Fibroblast of the conjunctiva (primary cell): ENCODE measurements at regions not wholly inside any gene's neighbourhood (a gene's known extent, or its start where the extent isn't known, plus 50 kb on each side); places are given as distances from the start of the nearest gene placed in this dataset.
A peak's percentile ranks its signal among the peaks of the same experiment; 100 is the strongest.

Source experiments
- DNase-seq: peaks from one replicate; pipeline ENCODE4 v3.0.0-alpha.2; 2010; ENCODE audit warnings: low read depth

DNA sequence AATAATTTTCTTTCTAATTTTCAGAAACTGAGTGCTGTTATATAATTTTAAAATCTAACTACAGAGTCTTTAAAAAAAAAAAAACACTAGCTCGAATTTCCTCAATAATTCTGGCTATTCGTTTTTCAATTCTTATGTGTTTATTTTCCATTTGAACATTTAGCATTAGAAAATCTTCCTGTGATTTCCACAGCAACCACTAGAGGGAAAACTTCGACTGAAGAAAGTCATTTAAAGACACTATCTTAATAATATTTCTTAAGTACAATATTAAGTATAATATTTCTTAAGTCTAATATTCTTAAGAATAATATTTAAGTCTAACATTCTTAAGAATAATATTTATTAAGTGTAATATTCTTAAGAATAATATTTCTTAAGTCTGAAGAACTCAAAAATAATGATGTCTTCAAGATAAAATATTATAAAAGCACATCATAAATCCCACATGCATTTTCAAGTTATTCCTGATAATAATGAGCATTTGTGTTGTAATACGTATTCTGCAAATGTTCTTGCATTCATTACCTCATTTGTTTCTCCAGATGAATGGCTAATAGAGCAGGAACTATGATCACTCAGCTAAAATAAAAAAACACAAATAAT is 118.4 kb upstream of the WDR17 start:
- peak; percentile 20 for DNase-seq

DNA sequence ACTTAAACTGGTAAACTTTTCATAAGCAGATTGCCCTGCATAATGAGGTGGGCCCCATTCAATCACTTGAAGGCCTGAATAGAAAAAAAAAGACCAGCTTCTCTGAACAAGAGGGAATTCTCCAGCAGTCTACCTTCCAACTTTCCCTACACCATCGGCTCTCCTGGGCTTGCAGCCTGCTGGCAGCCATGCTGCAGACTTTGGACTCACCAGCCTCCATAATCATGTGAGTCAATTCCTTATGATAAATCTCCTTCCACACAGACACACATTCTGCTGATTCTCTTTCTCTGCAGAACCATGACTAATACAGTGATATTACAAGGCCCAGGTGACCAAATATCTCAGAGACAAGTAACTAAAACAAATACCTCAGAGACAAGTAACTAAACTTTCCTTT is 113.8 kb upstream of the WDR17 start:
- no peak for DNase-seq

DNA sequence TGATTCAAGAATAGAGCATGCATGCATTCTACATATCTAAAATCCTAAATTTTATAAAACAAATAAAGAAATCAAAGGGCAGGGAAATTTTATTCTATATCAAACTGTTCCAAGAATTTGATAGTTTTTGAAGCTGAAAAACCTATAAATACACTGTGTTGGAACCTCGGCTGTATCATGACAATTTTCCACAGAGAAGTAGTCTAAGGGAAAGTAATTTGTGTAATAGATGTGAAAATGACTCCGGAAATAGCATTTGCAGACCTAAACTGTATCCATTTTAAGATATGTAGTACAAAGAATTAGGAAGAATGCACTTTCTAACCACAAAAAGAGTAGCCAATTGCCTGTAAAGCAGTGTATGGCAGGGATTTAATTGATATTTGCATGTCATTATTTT is 112.5 kb upstream of the WDR17 start:
- DNase-seq, result no peak

DNA sequence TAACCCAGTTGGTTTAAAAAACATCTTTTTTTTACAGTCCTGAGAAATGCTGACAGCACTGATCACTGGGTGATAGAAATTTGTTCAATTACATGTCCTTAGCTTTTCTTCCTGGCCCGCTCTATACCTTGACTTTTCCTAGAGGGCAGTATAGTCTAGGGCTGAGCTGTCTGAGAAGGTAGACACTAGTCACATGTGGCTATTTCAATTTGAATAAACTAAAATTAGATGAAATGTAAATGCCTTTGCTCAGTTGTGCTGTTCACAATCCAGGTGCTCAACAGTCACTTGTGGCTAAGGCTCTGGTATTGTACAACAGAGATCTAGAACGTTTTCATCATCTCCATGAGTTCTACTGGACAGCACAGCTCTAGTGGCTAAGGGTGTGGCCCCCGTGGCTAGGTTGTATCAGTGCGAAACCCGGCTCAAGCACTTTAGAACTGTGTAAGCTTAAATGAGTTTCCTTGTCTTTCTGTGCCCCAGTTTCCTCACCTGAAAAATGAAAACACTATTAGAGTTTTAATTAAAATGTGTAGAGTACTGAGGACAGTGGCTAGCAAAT is 111.6 kb upstream of the WDR17 start:
- DNase-seq, result no peak

DNA sequence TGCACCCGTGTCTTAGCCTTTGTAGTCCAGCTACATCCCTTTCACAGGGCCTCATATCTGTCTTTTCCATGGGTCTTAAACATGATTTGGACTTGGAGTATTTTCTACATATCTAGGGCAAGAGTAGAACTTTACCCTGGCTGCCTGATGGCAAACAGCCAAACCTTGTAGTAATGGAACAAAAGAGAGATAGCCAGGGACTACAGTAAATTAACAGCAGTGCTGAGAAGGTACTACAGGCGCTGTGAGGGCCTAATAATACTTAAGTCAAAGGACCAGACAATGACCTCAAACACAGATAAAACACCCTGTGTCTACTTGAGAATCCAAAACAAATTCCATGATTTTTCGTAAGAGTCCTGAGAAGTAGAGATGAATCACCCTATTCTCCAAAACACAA is 111.0 kb upstream of the WDR17 start:
- DNase-seq, result no peak

DNA sequence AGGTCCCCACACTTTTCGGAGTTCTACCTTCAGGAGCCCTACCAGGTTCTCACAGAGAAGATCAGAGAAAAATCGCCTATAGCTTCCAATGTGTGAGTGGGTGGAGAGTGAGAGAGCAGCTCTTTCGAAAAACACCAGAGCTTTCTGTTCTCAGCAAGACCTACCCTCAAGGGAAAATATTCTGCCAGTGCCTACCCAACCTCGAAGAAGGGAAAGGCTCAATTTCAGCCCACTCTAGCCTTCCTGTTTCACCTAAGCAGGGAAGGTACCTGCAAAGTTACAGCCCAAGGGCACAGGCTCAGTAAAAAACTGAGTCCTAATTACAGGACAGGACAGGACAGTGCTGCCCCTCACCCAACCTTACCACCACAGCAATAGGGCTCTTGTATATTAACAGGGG is 104.0 kb upstream of the WDR17 start:
- no peak for DNase-seq

DNA sequence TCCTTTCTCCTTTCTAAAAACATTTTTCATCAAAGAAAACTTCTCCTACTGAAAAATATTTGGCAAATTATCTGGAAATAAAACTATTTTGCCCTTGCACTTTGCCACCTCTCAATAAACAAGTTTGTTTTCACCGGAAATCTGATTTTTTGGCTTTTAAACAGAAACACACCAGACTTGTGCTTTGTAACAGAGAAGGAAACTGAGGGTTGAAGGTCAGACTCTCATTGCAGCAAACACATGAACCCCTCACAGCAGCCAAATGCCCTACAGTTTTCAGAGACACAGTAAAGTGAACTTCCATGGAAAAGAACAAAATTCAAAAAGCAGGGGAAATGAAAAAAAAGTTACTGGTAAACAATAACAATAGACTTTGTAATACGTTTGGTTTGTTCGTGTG is 95.6 kb upstream of the WDR17 start:
- no peak for DNase-seq

DNA sequence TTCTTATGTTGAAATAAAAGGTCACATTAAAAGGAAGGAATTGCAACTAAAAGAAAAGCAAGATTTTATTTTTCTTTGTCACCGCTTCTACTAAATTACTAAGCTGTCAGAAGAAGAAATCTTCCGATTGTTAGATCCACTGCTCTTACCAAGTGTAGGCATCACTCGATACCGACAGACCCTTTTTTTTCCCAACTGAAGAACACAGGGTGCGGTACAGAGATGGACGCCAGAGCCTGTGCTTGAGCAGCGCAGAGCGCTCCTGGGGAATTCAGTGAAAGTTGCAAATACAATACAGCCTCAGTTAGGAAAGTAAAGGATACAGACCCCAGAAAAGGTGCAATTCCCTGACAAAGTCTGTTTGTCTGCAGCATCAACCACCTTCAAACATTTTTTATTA is 94.9 kb upstream of the WDR17 start:
- DNase-seq, result no peak

DNA sequence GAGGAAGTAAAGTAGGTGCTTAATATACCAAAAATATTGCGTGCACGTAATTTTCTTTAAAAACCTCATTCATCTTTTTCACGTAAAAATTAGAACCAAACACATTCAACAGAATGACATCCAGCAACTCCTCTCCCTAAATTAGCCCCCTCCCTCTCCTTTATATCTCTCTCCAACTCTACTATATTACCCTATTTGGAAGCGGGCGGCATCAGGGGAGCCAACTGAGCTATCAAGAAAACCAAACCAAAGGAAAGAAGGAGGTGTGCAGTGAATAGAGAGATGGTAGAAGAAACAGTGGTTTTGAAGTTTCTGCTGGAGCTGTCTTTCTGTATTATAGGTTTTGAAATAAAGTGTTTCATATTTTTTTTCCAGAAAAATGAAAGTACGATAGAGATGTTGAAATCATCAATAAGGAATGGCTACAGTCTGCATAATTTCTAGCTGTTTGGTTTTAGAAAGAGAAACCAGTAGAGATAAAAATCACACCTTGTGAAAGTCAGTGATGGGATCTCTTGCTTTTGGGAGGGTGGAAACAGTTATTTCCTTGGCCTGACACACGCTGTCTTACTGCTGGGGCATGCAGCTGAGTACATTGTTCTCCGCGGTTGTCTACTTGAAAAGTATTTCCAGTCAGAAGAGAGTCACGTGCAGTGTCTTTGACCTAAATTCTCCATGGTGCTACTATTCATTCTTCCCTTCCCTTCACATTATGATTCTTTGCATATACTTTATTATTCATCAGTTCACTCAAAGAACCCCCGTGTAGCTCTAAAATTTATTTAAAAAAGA is 94.1 kb upstream of the WDR17 start:
- no peak for DNase-seq

DNA sequence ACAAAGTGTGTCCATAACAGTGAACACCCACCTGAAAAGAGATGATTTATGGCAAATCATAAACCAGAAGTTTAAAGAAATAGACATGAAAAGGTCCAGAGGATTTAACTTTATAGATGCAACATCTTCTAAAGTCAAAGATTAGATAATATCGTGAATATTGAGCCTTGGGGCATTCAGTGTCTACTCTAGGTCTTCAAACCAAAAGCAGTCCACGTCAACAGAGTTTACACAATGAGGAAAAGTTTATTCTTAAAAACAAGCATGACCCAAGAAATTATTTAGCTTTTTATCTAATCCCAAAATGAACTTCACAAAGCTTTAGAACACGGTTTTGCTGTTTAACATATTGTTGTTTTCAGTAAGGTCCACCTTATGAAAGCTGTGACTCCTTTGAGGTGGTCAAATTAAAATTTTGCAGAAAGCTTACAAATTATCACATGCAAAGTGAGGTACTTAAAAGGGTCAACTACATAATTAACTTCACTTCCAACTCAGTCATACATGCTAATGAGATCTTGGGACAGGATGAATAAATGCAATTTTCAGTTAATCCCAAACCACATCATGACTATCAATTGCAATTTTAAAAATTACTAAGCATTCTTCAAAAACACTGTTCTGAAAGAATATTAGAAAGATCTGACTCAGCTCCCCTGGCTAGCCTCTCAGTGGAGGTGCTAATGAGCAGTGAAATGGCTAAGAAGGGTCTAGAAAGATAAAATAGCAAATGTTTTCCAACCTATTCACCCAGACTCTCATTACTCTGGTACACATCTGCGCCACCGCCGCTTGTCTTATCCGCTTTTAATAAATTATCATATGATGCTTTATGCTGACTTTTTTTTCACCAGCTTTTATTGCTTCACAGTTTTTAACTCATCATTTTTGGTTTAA is 92.4 kb upstream of the WDR17 start:
- no peak for DNase-seq

DNA sequence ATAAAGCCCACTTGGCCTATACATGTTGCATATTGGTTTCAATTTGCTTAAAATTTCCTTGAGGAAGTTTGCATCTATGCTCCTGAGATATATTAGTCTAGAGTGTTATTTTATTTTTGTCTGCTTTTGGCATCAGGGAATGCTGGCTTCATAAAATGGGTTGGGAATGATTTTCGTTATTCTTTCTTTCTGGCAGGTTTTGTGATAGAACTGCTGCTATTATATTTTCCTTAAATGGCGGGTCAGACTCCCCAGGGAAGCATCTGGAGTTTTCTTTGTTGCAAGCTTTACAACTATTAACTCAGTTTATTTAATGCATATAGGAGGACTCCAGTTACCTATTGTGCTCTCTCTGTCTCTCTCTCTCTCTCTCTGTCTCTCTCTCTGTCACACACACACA is 82.0 kb upstream of the WDR17 start:
- no peak for DNase-seq

DNA sequence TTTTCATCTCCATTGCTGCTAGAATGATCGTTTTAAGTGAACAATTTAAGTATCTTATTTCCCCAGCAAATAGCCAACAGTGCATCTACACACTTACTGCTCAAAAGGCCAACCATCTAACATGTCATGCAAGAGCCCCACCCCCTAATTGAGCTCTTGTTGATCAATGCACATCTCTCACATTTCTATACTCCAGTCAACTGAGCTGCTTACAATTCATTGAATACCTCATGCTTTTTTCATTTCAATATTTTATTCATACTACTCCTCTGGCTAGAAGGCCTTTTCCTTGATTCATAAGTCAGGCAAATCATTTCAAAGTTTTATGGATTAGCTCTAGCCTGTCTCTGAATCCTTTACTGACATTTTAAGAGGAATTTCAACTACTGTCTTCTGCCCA is 79.0 kb upstream of the WDR17 start:
- DNase-seq, result no peak

DNA sequence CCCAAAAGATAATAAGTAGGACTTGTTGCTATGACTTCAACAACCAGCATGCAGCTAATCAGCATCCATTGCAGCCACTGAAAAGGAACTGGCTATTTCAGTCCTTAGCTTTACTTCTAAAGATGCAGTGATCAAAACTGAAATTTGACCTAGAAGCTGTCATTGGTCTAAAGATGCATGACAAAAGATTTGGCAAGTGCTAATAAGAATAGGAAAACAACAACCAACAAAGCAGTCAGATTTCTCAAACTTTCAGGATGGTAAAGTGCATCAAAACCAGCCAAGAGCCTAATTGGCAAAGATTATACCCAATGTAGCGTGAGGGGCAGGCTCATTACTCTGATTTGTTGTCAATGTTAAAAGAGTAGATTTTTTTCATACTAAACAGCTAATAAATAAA is 77.1 kb upstream of the WDR17 start:
- no peak for DNase-seq

DNA sequence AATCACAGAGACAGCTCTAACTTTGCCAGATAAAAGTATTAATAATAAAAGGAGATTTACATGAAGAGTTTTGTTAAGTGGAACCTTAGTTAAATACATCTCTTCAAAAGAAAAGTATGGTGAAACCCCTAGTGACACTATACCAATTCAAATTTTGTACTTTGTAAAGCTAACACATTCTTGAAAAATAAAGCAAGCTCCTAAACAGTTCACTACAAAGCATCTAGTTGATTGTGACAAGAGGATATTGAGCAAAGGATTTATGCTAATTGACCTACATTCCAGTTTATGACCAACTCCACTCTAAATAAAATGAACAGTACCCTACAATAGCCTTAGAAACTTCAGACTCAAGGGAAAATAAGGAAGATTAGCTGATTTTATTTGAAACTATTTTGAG is 69.4 kb upstream of the WDR17 start:
- DNase-seq, result no peak

DNA sequence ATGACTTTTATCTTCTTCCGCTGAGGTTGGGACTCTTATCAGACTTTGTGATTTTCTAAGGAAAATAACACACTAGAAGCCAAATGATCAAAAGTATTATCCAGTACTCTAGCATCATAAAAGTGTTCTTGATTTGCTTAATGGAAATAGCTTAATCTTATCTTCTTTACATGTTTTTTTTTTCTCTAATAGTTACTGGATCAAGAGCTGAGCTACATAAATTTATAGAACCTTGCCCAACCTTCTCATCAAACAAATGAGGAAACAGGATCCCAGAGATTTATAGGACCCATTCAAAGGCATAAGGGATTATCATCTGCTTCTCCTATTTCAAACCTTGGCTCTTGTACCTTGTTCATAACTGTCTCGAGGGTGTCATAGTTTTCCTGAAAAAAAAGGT is 68.3 kb upstream of the WDR17 start:
- no peak for DNase-seq

DNA sequence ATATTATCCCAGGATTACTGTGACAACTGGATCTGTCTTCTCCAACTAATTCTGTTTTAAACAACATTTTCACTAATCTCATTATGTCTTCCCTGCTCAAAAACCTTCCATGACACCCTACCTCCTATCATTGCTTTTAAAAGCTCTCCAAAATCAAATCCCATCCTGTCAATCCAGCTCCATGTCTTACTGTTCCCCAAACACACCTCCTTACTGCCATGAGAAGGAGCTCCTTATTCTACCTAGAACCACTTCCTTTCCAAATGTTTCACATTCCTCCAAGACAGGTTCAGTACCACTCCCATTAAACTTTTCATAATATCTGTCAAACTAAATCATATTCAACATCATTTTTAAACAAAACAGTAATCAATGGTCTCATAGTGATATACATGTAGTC is 66.9 kb upstream of the WDR17 start:
- DNase-seq, result no peak

DNA sequence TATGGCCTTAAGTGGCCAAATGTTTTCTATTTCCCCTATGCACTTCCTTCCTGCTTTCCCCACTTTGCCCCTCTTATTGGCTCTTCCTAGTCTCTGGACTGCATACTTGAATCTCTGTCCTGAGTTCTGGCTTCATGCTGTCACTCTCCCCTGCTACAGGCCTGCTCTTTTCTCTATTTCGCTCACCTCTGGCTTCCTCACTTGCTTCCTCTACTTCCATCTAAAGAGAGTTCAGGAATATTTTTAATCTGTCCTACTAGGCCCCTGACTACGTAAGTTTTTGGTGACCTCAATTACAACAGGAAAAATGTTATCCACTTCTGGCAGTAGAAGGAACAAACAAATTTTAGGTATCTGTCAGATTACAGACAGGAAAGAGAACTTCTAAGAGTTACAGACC is 65.7 kb upstream of the WDR17 start:
- DNase-seq, result no peak

DNA sequence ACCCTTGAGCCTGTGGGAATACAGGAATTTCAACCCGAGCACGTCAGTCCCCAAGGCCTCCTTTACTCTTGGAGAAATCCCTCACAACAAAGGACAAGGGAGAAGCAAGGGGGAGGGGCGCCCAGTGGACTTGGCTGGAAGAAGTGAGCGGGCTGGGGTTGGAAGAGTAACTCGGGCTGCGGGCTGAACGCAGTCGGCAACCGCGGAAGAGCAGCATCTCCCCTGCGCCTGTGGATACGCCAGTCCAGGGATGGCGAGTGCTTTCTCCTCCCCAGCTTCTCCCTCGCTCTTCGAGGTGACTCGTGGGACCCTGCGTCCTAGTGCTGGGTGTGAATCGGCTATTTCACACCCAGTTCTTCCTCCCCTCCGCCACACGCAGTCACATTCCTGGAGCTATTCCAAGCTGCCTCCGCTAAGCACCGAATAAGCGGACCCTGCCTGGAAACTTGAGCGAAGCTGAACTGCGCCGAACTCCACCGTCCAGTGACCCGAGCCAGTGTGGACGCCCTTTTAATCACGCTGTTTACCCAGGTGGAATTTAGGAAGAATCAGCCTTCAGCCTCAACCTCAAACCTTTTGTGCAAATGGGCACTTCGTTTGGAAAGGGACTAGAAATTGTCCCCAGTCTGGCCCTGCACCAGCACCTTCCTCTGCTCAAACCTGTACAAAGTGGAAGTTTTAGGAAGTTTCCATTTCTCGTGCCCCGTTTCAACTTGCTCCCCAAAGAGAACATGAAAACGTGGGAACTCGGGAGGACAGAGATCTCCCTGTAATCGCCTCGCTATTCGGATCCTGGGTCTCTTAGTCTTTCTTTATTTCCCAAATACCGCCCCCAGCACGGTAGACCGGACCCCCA is 64.3 kb upstream of the WDR17 start:
- no peak for DNase-seq

DNA sequence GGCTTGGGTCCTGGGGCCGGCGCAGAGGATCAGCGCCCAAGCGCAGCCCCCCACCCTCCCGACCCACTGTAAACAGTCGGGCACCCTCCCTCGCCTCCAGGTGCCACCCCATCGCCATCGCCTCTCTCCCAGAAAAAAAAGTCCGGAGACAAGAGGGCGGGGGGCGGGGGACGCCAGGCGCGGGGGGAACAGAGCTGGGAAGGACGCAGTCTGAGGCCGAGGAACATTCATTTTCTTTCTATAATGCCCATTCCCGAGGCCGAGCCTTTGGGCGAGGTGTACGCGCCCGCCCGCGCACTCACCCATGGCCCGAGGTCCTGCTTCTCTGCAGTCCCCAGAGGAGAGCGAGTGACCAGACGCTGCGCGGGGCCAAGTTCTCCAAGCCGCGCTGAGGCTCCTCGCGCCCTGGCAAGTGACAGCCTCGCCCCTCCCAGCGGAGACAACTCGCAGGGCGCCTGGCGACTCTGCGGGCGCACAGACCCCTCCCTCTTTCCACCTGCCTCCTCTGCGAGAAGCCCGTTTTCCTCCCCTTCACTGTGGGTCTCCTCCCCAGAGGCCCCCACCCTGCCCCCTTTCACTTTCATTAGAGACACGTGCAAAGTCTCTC is 63.5 kb upstream of the WDR17 start:
- DNase-seq, result no peak

DNA sequence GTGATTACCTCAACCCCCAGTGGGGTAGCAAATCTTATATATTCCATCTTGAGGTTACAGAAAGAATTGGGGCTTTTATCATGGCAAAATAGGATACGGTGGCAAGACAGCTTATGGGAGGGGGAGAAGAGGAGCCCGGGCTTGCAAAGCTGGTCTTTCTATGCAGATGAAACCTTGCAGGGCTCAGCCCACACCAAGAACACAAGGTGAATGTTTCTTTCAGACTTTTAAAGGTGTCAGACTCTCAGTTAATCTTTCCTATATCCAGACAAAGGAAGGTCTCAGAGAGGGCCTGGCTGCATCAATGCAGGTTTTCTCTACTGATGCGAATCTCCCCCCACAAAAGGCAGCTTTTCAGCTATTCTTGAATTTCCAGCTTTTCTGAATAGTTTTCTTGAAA is 59.9 kb upstream of the WDR17 start:
- no peak for DNase-seq

DNA sequence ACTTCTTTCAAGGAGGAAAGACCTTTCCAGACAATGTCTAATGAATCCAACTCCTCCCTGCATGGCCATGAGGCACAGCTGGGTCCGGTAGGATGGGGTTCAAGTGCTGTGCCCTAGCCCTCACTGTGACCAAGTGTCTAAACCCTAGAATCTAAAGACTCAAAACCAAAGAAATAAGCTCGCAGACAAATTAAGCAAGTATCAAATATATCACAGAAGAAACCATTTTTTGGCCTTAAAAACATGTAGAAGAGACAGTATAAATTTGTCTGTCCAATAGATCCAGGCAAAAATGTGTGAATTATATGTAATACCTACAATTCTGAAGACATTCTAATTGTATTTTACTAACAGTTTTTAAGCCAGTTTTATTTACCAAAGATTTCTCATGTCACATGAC is 56.4 kb upstream of the WDR17 start:
- DNase-seq, result no peak
